GM21390 (cell line): ENCODE measurements at regions not wholly inside any gene's neighbourhood (a gene's known extent, or its start where the extent isn't known, plus 50 kb on each side); places are given as distances from the start of the nearest gene placed in this dataset.
"Not testable (repeated sequence)": the region's sequence is repeated elsewhere in the genome, so short reads cannot be mapped to it uniquely, and the experiment has no call there.

ENCODE experiments used
- ATAC-seq: cut with Tn5 transposase; IDR thresholded peaks from one replicate; pipeline ENCODE4 v1.9.1; 2021; ENCODE audit not compliant: unreplicated experiment

DNA sequence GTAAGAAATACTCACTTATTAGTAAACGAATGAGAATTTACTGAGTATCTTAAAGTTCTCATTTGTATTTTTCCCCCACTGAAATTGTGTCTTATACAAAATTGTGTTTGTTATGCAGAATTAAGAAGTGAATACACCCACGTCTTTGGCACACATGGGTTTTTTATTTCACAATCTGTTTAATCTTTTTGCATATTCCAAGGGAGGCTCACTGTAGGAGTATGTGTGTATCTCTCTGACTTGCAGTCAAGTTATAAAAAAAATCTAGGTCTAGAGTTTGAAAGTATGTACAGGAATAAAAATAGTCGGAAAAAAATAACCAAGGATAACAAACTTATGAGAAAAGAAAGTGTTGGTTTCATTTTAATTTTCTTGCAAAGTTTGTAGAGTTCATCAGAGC, 255.2 kb downstream of the PDCD6IP start:
- no peak for ATAC-seq

DNA sequence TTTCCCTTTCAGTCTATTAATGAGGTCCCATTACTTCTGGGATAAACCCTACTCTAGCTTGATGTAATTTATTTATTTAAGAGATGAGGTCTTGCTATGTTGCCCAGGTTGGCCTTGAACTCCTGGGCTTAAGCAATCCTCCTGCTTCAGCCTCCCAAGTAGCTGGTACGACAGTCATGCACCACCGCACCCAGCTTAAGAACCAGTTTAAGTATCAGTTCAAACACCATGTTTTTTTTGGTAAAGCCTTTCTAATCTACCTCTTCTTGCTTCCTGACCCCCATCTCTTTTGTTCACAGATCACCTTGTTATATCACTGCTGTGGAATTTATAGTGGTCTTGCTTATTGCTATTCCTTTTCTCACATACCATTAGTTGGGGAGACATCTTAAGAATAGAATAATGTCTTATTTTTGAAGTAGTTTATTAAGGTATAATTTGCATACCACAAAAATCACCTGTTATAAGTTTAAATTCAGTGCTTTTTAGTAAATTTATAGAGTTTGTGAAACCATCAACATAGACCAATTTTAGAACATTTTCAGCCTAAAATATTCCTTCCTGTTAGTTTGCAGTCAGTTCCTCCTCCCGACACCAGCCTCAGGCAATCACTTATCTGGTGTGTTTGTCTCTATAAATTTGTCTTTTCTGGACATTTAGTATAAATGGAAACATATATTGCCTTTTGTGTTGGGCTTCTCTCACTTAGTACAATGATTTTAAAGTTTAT, 257.9 kb downstream of the PDCD6IP start:
- peak; percentile 32 for ATAC-seq

- ATAC-seq: peak; percentile 93
Measured at GRCh38 chr3:34056951-34057390, 258.5 kb downstream of the PDCD6IP start.

GRCh38 chr3:34060995-34061394, 262.6 kb downstream of the PDCD6IP start:
- not testable (repeated sequence) for ATAC-seq

DNA sequence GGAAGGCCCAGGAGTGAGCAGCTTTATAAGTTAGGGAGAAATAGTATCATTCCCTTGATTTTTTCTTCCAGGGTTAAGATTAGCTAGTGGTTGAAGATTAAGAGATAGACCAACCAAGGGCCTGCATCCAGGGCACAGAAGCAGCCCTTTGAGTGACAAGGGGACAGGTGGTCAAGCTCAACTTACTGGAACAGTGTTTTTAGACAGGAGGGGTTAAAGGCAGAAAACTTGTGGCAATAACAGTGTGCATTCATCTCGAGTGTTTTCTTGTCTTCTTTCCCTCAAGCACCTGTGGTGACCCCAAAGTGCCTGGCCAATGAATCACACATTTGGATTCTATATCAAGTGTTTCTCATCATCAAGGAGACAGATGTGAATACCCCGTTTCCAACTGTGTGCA, 267.5 kb downstream of the PDCD6IP start:
- no peak for ATAC-seq

DNA sequence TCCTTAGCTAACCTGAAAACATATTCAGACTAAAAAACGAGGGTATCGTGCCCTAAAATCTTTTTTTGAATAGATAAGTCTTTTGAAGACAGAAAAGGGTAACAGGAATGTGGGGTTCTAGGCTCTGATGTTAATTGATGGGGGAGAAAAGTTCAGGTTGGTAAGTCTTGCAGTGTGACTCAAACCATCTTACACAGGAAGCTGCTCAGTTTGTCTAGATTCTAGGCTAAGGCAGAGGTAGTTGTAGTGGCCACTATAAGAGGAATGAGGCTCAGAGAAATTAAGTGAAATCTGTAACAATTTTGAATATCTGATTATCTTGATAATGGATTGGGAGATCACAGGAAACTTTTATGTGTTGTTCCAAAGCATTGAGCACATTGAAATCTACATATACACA, 267.9 kb downstream of the PDCD6IP start:
- ATAC-seq: no peak

- ATAC-seq: no peak
Measured at GRCh38 chr3:34066999-34067398, 268.6 kb downstream of the PDCD6IP start.

GRCh38 chr3:34067536-34068051, 269.2 kb downstream of the PDCD6IP start:
- no peak for ATAC-seq

DNA sequence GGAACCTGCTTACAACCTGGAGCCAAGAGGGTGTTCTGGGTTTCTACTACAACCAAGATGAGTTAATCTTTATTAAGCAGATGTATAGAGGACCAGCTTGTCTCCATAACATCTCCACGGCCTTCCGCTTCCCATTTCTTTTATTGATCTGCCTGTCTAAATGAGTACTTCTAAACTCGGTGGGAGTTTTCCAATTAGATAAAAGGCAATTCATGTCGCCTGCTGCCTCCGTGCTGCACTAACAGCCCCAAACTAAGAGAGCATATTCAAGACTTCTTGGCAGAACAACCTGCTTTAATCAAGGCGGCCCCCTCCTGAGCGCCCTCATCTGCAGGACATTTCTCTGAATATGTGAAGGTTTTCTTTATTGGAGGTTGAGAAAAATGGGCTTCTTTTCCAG, 270.1 kb downstream of the PDCD6IP start:
- ATAC-seq: no peak

GRCh38 chr3:34070831-34071585, 272.6 kb downstream of the PDCD6IP start:
- no peak for ATAC-seq

GRCh38 chr3:34072297-34072696, 273.9 kb downstream of the PDCD6IP start:
- ATAC-seq: peak; percentile 33

- ATAC-seq: peak; percentile 1
Measured at GRCh38 chr3:34073111-34073510, 274.7 kb downstream of the PDCD6IP start.

DNA sequence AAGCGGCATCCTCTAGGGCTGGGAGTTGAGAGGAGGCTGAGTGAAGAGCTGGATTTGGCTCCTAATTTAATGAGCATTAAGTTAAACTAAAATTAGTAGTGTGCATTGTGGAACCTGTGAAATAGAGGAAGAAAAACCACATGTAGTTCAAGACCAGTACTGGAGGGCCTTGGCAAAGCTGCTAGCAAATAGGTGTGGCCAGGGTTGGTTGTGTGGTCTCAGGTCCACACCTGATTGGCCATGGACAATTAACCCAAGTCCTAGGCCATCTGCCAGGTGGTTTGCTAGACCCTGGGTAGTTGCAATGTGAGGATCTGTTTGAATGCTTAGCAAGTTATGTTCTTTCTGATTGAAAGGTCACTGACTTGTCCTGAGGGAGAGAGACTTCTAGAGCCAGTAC, 275.5 kb downstream of the PDCD6IP start:
- peak; percentile 42 for ATAC-seq

DNA sequence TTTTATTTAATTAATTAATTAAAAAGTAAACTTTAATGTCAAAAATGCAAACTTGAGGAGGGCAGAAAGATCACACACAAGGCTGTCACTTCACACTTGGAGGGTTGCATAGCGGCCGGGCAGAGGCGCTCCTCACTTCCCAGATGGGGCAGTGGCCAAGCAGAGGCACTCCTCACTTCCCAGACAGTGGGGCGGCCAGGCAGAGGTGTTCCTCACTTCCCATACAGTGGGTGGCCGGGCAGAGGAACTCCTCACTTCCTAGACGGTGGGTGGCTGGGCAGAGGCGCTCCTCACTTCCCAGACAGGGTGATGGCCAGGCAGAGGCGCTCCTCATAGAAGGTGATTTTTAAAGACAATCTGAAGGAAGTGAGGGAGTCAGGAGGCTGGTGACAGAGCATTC, 277.5 kb downstream of the PDCD6IP start:
- no peak for ATAC-seq

GRCh38 chr3:34077417-34078195, 279.2 kb downstream of the PDCD6IP start:
- peak; percentile 76 for ATAC-seq

DNA sequence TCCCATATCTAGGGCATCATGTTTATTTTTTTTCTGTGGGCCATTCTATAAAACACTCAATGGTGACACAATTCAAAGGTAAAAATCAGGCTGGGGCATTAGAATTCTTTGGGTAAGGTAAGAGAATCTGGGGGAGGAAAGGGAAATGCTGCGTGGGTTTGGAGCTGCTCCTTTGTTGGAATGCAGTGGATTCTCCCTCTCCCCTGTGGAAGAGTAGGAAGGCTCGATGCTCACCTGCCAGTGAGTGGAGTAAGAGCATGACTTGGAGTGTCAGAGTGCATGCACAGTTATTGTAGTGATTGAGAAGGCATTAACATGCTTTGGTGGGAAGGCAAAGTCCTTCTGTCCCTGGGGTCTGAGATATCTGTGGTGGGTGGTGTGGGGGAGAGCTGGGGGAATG, 280.0 kb downstream of the PDCD6IP start:
- ATAC-seq: no peak

DNA sequence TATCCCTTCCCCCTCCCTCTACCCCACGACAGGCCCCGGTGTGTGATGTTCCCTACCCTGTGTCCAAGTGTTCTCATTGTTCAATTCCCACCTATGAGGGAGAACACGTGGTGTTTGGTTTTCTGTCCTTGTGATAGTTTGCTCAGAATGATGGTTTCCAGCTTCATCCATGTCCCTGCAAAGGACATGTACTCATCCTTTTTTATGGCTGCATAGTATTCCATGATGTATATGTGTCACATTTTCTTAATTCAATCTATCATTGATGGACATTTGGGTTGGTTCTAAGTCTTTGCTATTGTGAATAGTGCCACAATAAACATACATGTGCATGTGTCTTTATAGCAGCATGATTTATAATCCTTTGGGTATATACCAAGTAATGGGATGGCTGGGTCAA, 281.4 kb downstream of the PDCD6IP start:
- not testable (repeated sequence) for ATAC-seq

DNA sequence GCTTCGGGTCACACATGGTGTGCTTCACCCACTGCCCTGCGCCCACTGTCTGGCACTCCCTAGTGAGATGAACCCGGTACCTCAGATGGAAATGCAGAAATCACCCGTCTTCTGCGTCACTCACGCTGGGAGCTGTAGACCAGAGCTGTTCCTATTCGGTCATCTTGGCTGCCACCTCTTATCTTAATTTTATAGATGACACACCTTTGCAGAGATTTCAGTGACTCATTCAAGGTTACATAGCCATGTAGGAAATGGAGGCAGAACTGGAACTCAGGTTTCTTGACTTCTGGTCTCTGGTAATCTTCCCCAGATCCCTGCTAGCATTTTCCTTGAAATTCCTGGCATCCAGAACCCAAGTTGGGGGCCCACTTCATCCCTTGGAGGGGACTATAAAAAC, 291.9 kb downstream of the PDCD6IP start:
- ATAC-seq: not testable (repeated sequence)

DNA sequence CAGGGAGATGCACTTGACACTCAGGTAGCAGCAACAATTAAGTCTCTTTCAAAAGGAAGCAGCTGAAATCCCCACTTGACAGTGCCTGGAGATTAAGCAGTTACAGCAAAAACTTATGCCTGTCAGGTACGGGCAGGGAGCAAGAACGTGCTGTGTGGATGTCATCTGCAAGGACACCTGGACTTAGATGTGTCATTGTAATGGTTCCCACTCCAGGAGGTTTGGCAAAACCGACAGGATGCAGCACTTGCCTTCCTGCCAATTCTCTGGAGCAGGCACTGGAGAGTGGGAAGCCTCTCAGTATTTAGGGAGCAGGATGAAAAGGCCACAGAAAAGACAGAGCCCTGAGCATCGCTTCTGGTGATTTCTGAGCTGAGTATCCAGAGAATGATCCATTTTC, 292.4 kb downstream of the PDCD6IP start:
- ATAC-seq: no peak

- not testable (repeated sequence) for ATAC-seq
Measured at GRCh38 chr3:34094280-34094679, 295.9 kb downstream of the PDCD6IP start.

DNA sequence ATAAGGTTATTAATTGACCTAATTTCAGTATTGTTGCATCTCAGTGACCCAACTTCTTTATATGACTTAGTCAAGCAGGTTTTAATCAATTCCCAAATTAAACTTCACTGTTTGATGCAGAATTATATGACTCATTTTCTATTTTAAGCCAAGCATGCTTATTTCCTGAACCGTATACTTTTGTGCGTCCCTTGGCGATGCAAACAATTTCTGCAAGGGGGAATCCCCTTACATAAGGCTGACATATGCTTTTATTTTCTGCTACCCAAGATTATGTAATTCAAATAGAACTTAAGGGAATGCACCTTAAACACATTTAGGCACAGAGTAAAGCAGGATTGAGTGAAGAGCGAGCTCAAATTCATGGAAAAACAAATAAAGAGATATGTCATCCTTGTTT, 303.9 kb downstream of the PDCD6IP start:
- no peak for ATAC-seq
